GM03348 (cell line): ENCODE measurements at regions not wholly inside any gene's neighbourhood (a gene's known extent, or its start where the extent isn't known, plus 50 kb on each side); places are given as distances from the start of the nearest gene placed in this dataset.
"Not testable (repeated sequence)": the region's sequence is repeated elsewhere in the genome, so short reads cannot be mapped to it uniquely, and the experiment has no call there.

ENCODE experiments used
- DNase-seq: peaks from one replicate; pipeline ENCODE4 v3.0.0; 2012; ENCODE audit warnings: low spot score

DNA sequence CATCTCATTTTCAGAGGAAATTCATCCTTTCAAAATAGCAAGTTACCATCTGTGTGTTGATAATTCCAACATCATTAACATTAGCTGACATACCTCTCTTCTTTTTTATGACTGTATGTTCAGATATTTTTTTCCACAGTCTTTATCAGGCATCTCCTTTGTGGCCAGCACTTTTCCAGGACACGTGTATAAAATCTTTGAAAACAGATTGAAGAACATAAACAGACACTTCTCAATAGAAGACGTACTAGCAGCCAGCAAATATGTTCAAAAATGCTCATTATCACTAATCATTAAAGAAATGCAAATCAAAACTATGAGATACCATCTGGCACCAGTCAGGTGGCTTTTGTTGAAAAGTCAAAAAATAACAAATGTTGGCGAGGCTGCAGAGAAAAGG lies 734.3 kb downstream of the SEMA5A start:
- DNase-seq = no peak

GRCh38 chr5:8813180-8813579 lies 732.7 kb downstream of the SEMA5A start:
- no peak for DNase-seq

DNA sequence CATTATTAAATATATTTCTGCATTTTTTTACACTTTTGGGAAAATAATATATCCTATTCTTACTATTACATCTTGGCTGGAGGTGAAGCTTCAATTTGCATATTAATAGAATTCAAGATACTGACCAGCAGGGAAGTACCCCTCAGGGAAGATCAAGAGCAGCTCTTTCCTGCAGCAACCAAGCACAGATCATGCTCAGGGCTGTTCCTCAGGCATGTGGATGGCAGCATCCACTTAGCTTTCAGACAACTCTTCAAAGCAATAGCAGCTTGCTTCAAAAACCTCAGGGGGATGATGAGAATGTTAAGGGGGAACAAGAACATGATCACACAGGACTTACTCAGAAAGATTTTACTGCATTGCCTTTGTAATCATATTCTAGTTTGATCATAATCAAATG lies 731.8 kb downstream of the SEMA5A start:
- DNase-seq = no peak

DNA sequence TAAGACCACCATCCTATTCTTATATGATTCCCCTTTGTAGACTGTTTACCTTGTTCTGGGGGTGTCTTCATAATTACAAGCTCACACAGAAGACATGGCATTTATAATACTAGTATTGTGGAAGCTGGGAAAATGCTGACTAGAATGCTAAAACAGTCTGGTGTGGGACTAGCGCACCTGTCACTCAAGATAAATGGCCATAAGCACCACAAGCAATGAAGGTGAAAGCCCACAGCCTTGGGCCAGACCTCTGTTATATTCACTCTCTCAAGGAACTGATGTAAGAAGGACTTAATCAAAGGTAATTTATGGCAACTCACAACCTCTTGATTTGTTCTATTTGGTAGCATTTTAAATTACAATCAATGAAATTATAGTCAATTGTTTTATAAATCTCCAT lies 721.5 kb downstream of the SEMA5A start:
- no peak for DNase-seq

DNA sequence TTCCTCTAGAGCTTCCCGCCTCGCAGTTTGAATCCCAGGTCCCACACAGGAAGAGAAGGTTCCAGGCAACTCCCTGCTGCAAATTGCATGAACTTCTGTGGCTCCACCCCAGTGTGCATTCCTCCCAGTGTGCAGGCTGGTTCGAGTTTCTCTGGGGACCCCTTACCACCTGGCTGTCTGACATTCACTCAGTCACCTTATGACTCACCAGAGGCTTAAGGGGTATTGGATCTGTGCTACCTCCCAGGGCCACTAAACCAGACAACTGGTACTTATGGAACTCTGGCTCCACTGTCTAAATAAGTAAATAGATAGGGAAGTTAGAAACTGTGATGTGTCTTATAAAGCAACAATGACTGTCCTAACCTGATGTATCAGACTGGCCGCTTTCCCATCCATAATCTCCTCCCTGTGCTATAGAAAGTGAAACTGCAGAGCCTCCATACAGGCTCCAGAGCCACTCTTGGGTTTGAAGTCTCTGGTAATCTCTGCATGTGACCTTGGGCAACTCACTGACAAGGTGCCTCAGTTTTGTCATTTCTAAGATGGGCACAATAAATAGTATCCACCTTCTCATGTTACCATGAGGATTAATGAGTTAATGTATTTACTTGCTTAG lies 720.6 kb downstream of the SEMA5A start:
- no peak for DNase-seq

DNA sequence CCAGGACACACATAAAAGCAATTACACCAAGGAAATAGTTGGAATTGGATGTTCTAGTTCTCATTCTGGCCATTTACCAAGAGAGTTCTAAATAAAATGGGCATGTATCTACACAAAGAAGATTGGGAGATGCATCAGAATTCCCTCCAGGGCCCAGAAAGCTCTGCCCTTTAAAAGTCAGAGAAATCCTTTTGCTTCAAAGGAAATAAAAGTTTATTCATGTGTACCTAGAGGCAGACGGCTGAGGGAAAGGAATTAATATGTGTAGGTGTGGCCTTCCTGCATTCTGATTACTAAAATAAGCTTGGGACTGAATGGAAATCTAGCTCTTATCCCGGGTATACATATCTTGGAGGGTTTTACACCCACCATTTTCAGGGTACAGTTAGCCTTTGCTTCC lies 719.4 kb downstream of the SEMA5A start:
- DNase-seq = no peak

- no peak for DNase-seq
These were observed 718.2 kb downstream of the SEMA5A start for GRCh38 chr5:8827696-8828095.

DNA sequence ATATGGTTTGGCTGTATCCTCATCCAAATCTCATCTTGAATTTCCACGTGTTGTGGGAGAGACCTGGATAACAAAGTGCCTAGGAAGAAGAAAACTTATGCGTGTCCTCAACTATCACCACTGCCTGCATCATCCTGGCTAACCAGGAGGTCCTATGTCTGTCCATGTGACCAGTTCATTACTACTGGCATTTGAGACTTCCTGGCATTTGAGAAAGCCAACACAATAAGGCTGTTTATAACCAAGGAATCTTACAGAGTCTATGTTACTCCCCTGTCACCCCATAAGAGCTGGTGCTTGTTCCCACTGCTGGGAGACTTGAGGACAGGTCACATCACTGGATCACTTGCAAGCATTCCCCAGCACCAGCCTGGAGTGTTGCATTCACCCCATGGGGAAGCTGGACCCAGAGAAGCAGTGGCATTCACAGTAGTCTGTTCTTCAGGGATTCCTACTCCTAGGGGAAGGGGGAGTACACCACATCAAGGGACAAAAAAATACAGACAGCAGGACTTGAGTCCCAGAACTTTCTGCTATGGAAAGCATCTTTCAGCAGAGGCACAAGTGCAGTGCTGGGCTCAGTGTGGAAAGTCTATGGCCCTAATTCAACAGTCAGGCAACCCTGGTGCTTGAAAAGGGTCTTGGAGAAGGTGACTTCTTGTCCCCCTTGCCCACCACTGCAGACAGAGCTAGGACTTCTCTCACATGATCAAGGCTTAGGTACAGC lies 717.1 kb downstream of the SEMA5A start:
- no peak for DNase-seq

GRCh38 chr5:8829323-8830029 lies 716.4 kb downstream of the SEMA5A start:
- peak; percentile 86 for DNase-seq

GRCh38 chr5:8831251-8831650 lies 714.6 kb downstream of the SEMA5A start:
- no peak for DNase-seq

DNA sequence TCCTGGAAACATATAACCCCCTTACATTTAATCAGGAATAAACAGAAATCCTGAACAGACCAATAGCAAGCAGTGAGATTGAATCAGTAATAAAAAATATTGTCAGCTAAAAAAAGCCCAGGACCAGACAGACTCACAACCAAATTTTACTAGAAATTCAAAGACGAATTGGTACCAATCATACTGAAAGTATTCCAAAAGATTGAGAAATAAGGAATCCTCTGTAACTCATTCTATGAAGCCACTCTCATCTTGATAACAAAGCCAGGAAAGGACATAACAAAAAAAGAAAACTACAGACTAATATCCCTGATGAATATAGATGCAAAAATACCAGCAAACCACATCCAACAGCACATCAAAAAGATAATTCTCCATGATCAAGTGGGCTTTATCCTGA lies 714.0 kb downstream of the SEMA5A start:
- DNase-seq = no peak

GRCh38 chr5:8839361-8840055 lies 706.4 kb downstream of the SEMA5A start:
- DNase-seq = no peak

DNA sequence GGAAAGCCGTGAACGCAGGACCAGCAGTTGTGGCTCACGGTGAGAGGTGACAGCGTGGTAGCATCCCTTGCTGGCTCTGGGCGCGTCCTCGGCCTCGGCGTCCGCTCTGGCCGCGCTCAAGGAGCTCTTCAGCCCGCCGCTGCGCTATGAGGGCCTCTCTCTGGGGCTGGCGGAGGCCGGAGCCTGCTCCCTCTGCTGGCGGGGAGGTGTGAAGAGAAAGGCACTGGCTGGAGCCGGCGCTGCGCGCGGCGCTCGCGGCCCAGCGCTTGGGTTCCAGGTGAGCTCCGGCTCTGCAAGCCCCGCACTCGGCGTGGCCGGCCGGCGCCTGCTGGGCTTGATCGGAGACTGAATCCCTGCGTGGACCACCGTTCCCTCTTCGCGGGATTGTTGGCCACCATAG lies 705.6 kb downstream of the SEMA5A start:
- DNase-seq = no peak

DNA sequence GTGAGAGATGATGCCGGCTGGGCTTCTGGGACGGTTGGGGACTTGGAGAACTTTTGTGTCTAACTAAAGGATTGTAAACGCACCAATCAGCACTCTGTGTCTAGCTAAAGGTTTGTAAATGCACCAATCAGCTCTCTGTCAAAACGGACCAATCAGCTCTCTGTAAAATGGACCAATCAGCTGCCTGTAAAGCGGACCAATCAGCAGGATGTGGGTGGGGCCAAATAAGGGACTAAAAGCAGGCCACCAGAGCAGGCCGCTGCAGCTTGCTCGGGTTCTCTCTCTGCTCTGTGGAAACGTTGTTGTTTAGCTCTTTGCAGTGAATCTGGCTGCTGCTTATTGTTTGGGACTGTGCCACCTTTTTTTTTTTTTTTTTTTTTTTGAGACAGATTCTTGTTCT lies 705.1 kb downstream of the SEMA5A start:
- DNase-seq = not testable (repeated sequence)

DNA sequence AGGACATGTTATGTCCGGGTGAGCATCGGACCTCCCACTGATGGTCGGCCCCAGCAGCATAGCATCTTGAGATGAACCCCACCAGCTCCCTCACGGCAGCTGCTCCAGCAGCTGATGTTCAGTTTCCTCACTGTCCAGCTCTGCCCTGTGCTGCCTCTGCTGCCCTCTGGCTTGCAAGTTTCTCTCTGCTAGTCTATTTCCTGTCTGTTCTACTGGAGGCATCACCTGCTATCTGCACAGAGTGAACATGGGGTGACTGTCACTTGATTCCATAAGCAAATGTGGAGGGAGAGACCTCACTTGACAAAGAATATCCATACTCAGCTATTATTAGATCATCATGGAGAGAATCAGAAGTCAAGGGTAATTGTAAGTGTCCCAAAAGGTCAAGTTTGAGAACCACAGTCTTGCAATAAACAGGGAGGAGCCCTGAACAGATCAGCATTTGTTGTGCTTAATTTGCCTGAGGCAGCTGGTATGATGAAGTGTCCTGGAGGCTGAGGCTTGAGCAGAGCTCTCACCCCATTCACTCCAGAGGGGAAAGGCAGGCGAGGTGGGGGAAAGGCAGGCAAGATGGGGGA lies 702.8 kb downstream of the SEMA5A start:
- DNase-seq = peak; percentile 59

- peak; percentile 47 for DNase-seq
These were observed 702.1 kb downstream of the SEMA5A start for GRCh38 chr5:8843771-8844170.

- peak; percentile 20 for DNase-seq
These were observed 701.7 kb downstream of the SEMA5A start for GRCh38 chr5:8844206-8844605.

DNA sequence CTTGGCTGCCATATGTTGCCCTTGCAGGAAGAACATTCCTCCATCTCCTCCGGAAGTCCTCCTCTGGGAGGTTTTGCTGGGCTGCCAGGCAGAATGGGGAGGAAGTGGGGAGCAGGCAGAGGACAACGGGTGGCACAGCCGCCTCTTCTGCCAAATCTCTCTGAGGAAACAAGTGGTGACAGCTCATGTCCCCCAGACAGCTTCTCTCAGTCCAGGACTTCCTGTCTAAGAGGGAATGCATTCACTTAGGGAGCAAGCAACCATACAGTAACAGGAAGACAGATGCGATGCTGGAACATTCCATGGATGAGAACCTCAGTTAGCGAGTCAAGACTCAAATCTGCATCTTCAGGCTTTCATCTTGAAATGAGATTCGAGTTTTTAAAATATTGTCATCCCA lies 701.0 kb downstream of the SEMA5A start:
- DNase-seq = peak; percentile 13

DNA sequence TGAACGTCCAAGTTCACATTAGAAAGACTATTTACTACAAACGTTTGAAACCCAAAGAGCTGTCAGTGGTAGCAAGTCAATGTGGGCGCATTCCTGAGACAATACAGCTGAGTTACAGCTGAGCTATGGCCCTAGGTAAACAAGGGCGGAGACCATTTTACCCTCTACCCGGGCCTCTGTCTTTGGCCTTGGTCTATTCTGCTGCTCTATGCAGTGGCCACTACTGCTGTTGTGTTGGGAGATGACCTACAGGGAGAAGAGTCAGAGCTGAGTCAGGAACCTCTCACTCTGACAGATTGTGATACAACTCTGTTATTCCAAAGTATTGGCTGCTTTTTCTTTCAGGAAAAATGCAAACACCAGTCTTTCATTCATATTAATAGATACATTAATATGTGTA lies 700.6 kb downstream of the SEMA5A start:
- peak; percentile 37 for DNase-seq

DNA sequence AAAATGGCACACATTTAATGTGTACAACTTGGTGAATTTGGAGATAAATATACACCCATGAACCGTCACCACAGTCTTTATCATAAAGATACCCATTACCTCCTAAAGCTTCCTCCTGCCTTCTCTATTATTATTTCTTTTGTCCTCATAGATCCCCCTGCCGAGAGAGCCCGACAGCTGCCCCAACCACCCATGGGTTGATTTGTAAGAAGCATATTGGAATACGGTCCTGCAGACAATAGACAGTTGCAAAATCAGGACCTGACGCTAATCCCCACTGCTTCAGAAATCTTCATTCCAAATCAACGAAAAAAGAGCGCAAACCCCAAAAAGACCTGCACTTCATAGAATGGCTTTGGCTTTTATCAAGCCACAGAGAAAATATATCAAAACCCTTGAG lies 697.5 kb downstream of the SEMA5A start:
- DNase-seq = no peak

- DNase-seq = peak; percentile 74
These were observed 696.8 kb downstream of the SEMA5A start for GRCh38 chr5:8848997-8849594.

DNA sequence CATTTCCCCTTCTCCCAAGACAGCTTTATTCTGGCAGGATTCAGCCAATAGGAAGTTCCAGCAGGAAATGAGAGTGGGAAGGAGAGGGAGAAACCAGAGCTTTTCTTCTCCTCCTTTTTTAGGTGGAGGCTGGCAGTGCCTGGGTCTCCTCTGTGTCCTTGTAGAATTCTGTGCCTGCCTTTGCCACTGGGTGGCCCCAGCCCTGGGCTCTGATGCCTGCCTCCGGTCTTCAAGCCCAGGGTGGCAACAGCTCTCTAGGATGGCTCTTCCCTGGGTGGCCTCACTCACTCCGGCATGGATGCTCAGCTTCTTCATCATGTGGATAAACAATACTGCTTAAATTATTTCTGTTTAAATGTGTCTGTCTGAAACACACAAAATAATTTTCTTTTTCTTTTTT lies 694.8 kb downstream of the SEMA5A start:
- no peak for DNase-seq
